HCT116 (cell line): ENCODE measurements at regions not wholly inside any gene's neighbourhood (a gene's known extent, or its start where the extent isn't known, plus 50 kb on each side); places are given as distances from the start of the nearest gene placed in this dataset.

Experiments used
- ATAC-seq: fragments of 200-7000 bp; cut with Tn5 transposase; 2 replicates; pipeline ENCODE4 v1.9.1; 2020; ENCODE audit warnings: mild to moderate bottlenecking, moderate library complexity
- BruUV-seq: library from RNA; stranded (reverse); fragments of 400-500 nt; replicated peaks from 2 replicates; lab custom pipeline; 2021; lab: Mats Ljungman, UMichigan
- CTCF ChIA-PET: fragments of 300-600 bp; sonication (Branson Sonifier 250); formaldehyde crosslinking; loops from one replicate; lab custom pipeline; 2021; ENCODE audit warnings: antibody characterized with exemption; lab: Charles Lee
- POLR2A ChIA-PET: fragments of 300-600, 350-600 bp; sonication (Branson Sonifier 250); formaldehyde crosslinking; loops from one replicate; lab custom pipeline; 2021; ENCODE audit warnings: antibody characterized with exemption; lab: Charles Lee
- RAD21 ChIA-PET, 2 experiments: fragments of 300-600 bp; sonication (Branson Sonifier 250); formaldehyde crosslinking; loops; one replicate each; lab custom pipeline; 2023; ENCODE audit warnings: low total read pairs in 2 of 2; ENCODE audit not compliant: uncharacterized antibody in 2 of 2, unreplicated experiment in 2 of 2, low non-redundant PET in 1 of 2; lab: Charles Lee
- DNase-seq: peaks from one replicate; pipeline ENCODE4 v3.0.0-alpha.2; 2010; ENCODE audit warnings: low read depth, low spot score
- H2AFZ ChIP-seq: fragments of 200-600 bp; shearing (Covaris generic), sonication (generic); 2 replicates; pipeline ENCODE4 v1.6.1; 2017; ENCODE audit warnings: low read depth, mixed run types, mixed read lengths, antibody characterized with exemption, low read length; ENCODE audit not compliant: poor library complexity, severe bottlenecking
- H3K27ac ChIP-seq: 2 replicates; pipeline ENCODE4 v1.5.1; 2012; ENCODE audit warnings: low read depth, low read length
- H3K27me3 ChIP-seq: fragments of 200-600 bp; sonication (generic); 2 replicates; pipeline ENCODE4 v1.6.1; 2016; ENCODE audit warnings: mixed run types, low read length, mixed read lengths; ENCODE audit not compliant: insufficient read depth
- H3K36me3 ChIP-seq, 2 experiments: fragments of 200-500 bp in 1 of 2; fragments of 200-600 bp in 1 of 2; sonication (Bioruptor generic) in 1 of 2; sonication (generic) in 1 of 2; 2 replicates each; pipeline versions ENCODE4 v1.5.1 to v1.6.1; 2014 to 2016; ENCODE audit warnings: low read length in 2 of 2, inconsistent platforms in 1 of 2, mixed read lengths in 1 of 2, mixed run types in 1 of 2; ENCODE audit not compliant: insufficient read depth in 2 of 2, control insufficient read depth in 1 of 2
- H3K4me1 ChIP-seq, 2 experiments: fragments of 200-600 bp in 1 of 2; sonication (generic) in 1 of 2; 2 replicates each; pipeline versions ENCODE4 v1.5.1 to v1.6.1; 2012 to 2017; ENCODE audit warnings: low read length in 2 of 2, inconsistent platforms in 1 of 2, mild to moderate bottlenecking in 1 of 2, mixed read lengths in 1 of 2, mixed run types in 1 of 2, moderate library complexity in 1 of 2; ENCODE audit not compliant: insufficient read depth in 2 of 2, control insufficient read depth in 1 of 2
- H3K4me2 ChIP-seq: fragments of 200-600 bp; sonication (generic); 2 replicates; pipeline ENCODE4 v1.6.1; 2017; ENCODE audit warnings: mixed run types, low read length, mixed read lengths
- H3K4me3 ChIP-seq, 2 experiments: fragments of 200-600 bp in 1 of 2; sonication (generic) in 1 of 2; replicated peaks in 1 of 2; 2 replicates each; pipeline ENCODE4 v1.5.1; 2011 to 2016; ENCODE audit warnings: low read length in 2 of 2, control low read depth in 1 of 2, low read depth in 1 of 2, mild to moderate bottlenecking in 1 of 2, mixed read lengths in 1 of 2, mixed run types in 1 of 2
- H3K79me2 ChIP-seq: fragments of 200-600 bp; sonication (generic); 2 replicates; pipeline ENCODE4 v1.6.1; 2017; ENCODE audit warnings: mild to moderate bottlenecking, mixed run types, low read length, moderate library complexity, mixed read lengths; ENCODE audit not compliant: insufficient read depth
- H3K9ac ChIP-seq: fragments of 200-600 bp; sonication (generic); 2 replicates; pipeline ENCODE4 v1.6.1; 2016; ENCODE audit warnings: low read length, mixed read lengths
- H3K9me2 ChIP-seq: fragments of 200-600 bp; sonication (generic), shearing (Covaris generic); 2 replicates; pipeline ENCODE4 v1.6.1; 2017; ENCODE audit warnings: mixed run types, mild to moderate bottlenecking, moderate library complexity; ENCODE audit not compliant: insufficient read depth
- H3K9me3 ChIP-seq, 2 experiments: fragments of 200-500 bp in 1 of 2; fragments of 200-600 bp in 1 of 2; sonication (Bioruptor generic) in 1 of 2; sonication (generic) in 1 of 2; 2 replicates each; pipeline ENCODE4 v1.6.1; 2014 to 2017; ENCODE audit warnings: low read length in 2 of 2, mixed read lengths in 2 of 2, inconsistent platforms in 1 of 2, low read depth in 1 of 2, mild to moderate bottlenecking in 1 of 2, mixed run types in 1 of 2, moderate library complexity in 1 of 2; ENCODE audit not compliant: control insufficient read depth in 1 of 2, insufficient read depth in 1 of 2
- H4K20me1 ChIP-seq: fragments of 200-600 bp; sonication (generic), shearing (Covaris generic); 2 replicates; pipeline ENCODE4 v1.6.1; 2017; ENCODE audit warnings: mixed run types, mild to moderate bottlenecking, moderate library complexity; ENCODE audit not compliant: insufficient read depth
- CBX3 ChIP-seq: IDR thresholded peaks from 2 replicates; pipeline ENCODE4 v1.6.1; 2012; ENCODE audit warnings: low read depth
- CEBPB ChIP-seq: IDR thresholded peaks from 2 replicates; pipeline ENCODE4 v1.6.1; 2012; ENCODE audit warnings: low read depth
- EZH2 ChIP-seq: fragments of 200-600 bp; sonication (generic); IDR thresholded peaks from 2 replicates; pipeline ENCODE4 v1.6.1; 2017; ENCODE audit warnings: antibody characterized with exemption, mixed run types
- JUND ChIP-seq: IDR thresholded peaks from 2 replicates; pipeline ENCODE4 v1.6.1; 2012
- POLR2A ChIP-seq: IDR thresholded peaks from 2 replicates; pipeline ENCODE4 v1.7.0; 2011; ENCODE audit warnings: borderline replicate concordance; ENCODE audit not compliant: insufficient read depth, insufficient read length; ENCODE audit errors: extremely low read depth
- RAD21 ChIP-seq: IDR thresholded peaks from 2 replicates; pipeline ENCODE4 v1.6.1; 2012; ENCODE audit warnings: low read depth, mild to moderate bottlenecking
- YY1 ChIP-seq: IDR thresholded peaks from 2 replicates; pipeline ENCODE4 v1.6.1; 2011; ENCODE audit warnings: low read length, low read depth, moderate library complexity, mild to moderate bottlenecking; ENCODE audit not compliant: insufficient replicate concordance; ENCODE audit errors: extremely low read depth
- ZNF274 ChIP-seq: fragments of 200-500 bp; sonication (Bioruptor generic); IDR thresholded peaks from 2 replicates; pipeline ENCODE4 v1.6.1; 2014; ENCODE audit warnings: mild to moderate bottlenecking, low read depth, low read length, inconsistent platforms
- intact Hi-C: fragments of 100-400 bp; cut with micrococcal nuclease; formaldehyde crosslinking; loops from 2 replicates; pipeline ENCODE4 v1.10.0; 2022
- TF ChIP-seq, protein P1 (sequence below), 3 experiments: fragments of 200-600 bp in 1 of 3; sonication (generic) in 1 of 3; IDR thresholded peaks in 2 of 3; conservative IDR thresholded peaks in 1 of 3; 2 replicates each; pipeline ENCODE4 v1.5.1; 2012 to 2017; ENCODE audit warnings: low read depth in 2 of 3, low read length in 2 of 3, antibody characterized with exemption in 1 of 3, borderline replicate concordance in 1 of 3, control low read depth in 1 of 3, mild to moderate bottlenecking in 1 of 3, mixed read lengths in 1 of 3, mixed run types in 1 of 3, moderate library complexity in 1 of 3; ENCODE audit not compliant: insufficient read depth in 1 of 3
- TF ChIP-seq, protein P2 (sequence below): IDR thresholded peaks from 2 replicates; pipeline ENCODE4 v1.6.1; 2012

DNA sequence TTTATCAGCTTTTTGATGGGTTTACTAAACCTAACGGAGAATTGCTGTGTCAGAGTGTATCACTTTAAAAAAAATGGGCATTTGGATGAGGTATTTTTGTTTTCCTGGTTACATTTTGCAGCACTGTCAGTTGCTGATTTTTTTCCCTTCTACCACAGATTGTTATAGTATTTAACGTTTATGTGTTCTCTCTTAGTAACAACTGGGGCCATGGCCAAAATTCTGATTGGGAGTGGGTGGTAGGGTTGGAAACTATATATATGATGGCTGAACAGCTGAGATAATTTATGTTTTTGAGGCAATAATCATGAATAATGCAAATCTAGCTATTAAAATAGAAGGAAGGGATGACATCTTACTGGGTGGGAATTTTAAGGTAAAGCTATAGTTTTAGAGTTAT, 229.4 kb upstream of the SUCLG2 start:
- no peaks in the 10 kb centered on the region for H4K20me1 ChIP-seq
- DNase-seq (no peak), ATAC-seq (no peak)
- no peak overlapping the region for H3K4me2 ChIP-seq
- ChIA-PET CTCF (no interaction called here), RAD21 (no interaction called here), POLR2A (no interaction called here)
- intact Hi-C loops: no loop called here
- no TSS peak for BruUV-seq
- H3K4me1 ChIP-seq: no peaks in the 10 kb centered on the region
- no peaks in the 10 kb centered on the region for H3K9me3 ChIP-seq
- no peak overlapping the region for H2AFZ ChIP-seq
- H3K4me3 ChIP-seq: no peak overlapping the region
- no peaks in the 10 kb centered on the region for H3K79me2 ChIP-seq
- no peaks in the 10 kb centered on the region for H3K36me3 ChIP-seq
- no peaks in the 10 kb centered on the region for H3K9me2 ChIP-seq
- no peak overlapping the region for H3K9ac ChIP-seq
- H3K27me3 ChIP-seq: no peaks in the 10 kb centered on the region
- no peak overlapping the region for H3K27ac ChIP-seq
- TF ChIP-seq CBX3: no peak
- TF ChIP-seq, protein P1, sequence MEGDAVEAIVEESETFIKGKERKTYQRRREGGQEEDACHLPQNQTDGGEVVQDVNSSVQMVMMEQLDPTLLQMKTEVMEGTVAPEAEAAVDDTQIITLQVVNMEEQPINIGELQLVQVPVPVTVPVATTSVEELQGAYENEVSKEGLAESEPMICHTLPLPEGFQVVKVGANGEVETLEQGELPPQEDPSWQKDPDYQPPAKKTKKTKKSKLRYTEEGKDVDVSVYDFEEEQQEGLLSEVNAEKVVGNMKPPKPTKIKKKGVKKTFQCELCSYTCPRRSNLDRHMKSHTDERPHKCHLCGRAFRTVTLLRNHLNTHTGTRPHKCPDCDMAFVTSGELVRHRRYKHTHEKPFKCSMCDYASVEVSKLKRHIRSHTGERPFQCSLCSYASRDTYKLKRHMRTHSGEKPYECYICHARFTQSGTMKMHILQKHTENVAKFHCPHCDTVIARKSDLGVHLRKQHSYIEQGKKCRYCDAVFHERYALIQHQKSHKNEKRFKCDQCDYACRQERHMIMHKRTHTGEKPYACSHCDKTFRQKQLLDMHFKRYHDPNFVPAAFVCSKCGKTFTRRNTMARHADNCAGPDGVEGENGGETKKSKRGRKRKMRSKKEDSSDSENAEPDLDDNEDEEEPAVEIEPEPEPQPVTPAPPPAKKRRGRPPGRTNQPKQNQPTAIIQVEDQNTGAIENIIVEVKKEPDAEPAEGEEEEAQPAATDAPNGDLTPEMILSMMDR (IDR thresholded peaks at IDR 0.05 in 2 of 3, conservative IDR thresholded peaks at IDR 0.05 in 1 of 3; ENCODE audit: borderline replicate concordance in 1 of 3, insufficient read depth in 1 of 3, low read depth in 2 of 3, low read length in 2 of 3): no peak
- TF ChIP-seq, protein P2, sequence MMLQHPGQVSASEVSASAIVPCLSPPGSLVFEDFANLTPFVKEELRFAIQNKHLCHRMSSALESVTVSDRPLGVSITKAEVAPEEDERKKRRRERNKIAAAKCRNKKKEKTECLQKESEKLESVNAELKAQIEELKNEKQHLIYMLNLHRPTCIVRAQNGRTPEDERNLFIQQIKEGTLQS: no peak
- TF ChIP-seq POLR2A: no peak
- no peak for TF ChIP-seq JUND
- TF ChIP-seq ZNF274: no peak
- TF ChIP-seq CEBPB: no peak
- TF ChIP-seq YY1: no peak
- TF ChIP-seq EZH2: no peak
- no peak for TF ChIP-seq RAD21
- TF ChIP-seq, all 23 proteins: peak for 0
